ENCODE measurements at regions not wholly inside any gene's neighbourhood (a gene's known extent, or its start where the extent isn't known, plus 50 kb on each side); places are given as distances from the start of the nearest gene placed in this dataset.

DNA sequence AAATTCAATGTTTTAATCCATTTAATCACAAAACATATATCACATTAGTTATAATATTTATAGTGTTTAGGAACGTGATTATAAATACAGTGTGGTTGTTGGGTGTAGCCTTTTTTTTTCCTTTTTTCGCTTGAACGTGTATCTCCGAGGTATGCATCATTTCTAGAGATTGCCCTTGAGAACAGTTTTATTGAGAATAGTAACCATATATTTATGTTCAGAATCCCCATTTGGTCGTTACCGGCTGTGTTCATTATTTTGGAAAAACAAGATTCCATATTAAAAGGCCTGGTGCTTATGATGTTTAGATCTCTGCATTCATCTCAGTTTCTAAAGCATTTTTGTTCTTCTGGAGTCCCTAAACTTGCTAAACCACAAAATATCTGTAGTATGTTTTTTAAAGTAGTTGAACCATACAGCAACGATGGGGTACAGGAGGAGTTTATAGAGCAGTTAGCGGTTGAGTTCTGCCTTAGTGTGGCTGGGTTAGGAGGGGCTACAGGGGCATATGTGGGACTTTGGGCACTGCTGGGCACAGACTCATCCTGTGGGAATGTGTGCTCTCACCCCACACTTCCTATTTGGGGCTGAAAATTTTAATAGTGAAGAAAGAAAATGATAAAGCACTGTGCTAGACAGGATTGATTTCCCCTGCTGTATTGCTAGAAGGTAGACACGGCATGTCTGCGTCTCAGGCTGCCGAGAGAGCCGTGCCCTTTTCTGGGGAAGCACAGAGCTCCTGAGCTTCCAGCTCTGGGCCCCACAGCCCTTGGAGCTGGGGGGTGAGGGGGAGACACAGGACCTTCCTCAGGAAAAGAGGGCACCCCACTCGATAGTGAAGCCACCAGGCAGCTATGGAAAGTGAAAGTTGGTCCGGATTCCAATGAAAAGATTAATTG lies 81.5 kb upstream of the PPARA start:
- TF ChIP-seq, protein P1, sequence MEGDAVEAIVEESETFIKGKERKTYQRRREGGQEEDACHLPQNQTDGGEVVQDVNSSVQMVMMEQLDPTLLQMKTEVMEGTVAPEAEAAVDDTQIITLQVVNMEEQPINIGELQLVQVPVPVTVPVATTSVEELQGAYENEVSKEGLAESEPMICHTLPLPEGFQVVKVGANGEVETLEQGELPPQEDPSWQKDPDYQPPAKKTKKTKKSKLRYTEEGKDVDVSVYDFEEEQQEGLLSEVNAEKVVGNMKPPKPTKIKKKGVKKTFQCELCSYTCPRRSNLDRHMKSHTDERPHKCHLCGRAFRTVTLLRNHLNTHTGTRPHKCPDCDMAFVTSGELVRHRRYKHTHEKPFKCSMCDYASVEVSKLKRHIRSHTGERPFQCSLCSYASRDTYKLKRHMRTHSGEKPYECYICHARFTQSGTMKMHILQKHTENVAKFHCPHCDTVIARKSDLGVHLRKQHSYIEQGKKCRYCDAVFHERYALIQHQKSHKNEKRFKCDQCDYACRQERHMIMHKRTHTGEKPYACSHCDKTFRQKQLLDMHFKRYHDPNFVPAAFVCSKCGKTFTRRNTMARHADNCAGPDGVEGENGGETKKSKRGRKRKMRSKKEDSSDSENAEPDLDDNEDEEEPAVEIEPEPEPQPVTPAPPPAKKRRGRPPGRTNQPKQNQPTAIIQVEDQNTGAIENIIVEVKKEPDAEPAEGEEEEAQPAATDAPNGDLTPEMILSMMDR (IDR thresholded peaks at IDR 0.05) = no peak
- TF ChIP-seq POLR2A (IDR thresholded peaks at IDR 0.05) = no peak

All from thyroid gland (tissue), 4 donors.